ENCODE measurements at regions not wholly inside any gene's neighbourhood (a gene's known extent, or its start where the extent isn't known, plus 50 kb on each side); places are given as distances from the start of the nearest gene placed in this dataset.

- H3K4me3 ChIP-seq (ENCODE audit: low read length): no peak overlapping the region
- TF ChIP-seq CTCF (IDR thresholded peaks at IDR 0.05; ENCODE audit: low read length) (no peak), EZH2 (optimal IDR thresholded peaks at IDR 0.05; ENCODE audit: low read depth, low read length) (no peak), EZH2phosphoT487 (IDR thresholded peaks at IDR 0.05; ENCODE audit: low read length) (no peak)
Observed at GRCh38 chr3:1717524-1717923, 381.1 kb upstream of the CNTN4 start.

GRCh38 chr3:1723726-1724125 is 374.9 kb upstream of the CNTN4 start:
- no peak overlapping the region for H3K27ac ChIP-seq (ENCODE audit: low read length)
- no peaks in the 10 kb centered on the region for H3K79me2 ChIP-seq (ENCODE audit: low read length)
- H3K4me2 ChIP-seq (ENCODE audit: low read depth, low read length): no peak overlapping the region
- H3K9me2 ChIP-seq (replicated peaks; ENCODE audit: insufficient read depth, low read length): no peaks in the 10 kb centered on the region
- no peaks in the 10 kb centered on the region for H3K36me3 ChIP-seq (replicated peaks; ENCODE audit: insufficient read depth, low read length)
- H3F3A ChIP-seq (ENCODE audit: insufficient read depth, low read length): no peaks in the 10 kb centered on the region
- no peaks in the 10 kb centered on the region for H3K4me1 ChIP-seq (ENCODE audit: low read length)
- H2AFZ ChIP-seq (ENCODE audit: low read length): no peak overlapping the region
- no peaks in the 10 kb centered on the region for H4K20me1 ChIP-seq (ENCODE audit: insufficient read depth, low read length)
- no peak for DNase-seq
- TF ChIP-seq CTCF (IDR thresholded peaks at IDR 0.05; ENCODE audit: low read length) (no peak), EZH2 (optimal IDR thresholded peaks at IDR 0.05; ENCODE audit: low read depth, low read length) (no peak), EZH2phosphoT487 (IDR thresholded peaks at IDR 0.05; ENCODE audit: low read length) (no peak)
- H3K4me3 ChIP-seq (ENCODE audit: low read length): no peak overlapping the region
- no peak overlapping the region for H3K9ac ChIP-seq (ENCODE audit: low read length)
- H3K27me3 ChIP-seq (replicated peaks; ENCODE audit: insufficient read depth, low read length): no peaks in the 10 kb centered on the region
- H3K9me3 ChIP-seq (replicated peaks; ENCODE audit: insufficient read depth, low read length): no peaks in the 10 kb centered on the region

More at GRCh38 chr3:1717524-1717923, 381.1 kb upstream of the CNTN4 start:
- no peaks in the 10 kb centered on the region for H3K9me2 ChIP-seq (replicated peaks; ENCODE audit: insufficient read depth, low read length)
- no peak overlapping the region for H3K9ac ChIP-seq (ENCODE audit: low read length)
- no peaks in the 10 kb centered on the region for H3K79me2 ChIP-seq (ENCODE audit: low read length)
- H3K36me3 ChIP-seq (replicated peaks; ENCODE audit: insufficient read depth, low read length): no peaks in the 10 kb centered on the region
- H3F3A ChIP-seq (ENCODE audit: insufficient read depth, low read length): no peaks in the 10 kb centered on the region
- no peak overlapping the region for H3K4me2 ChIP-seq (ENCODE audit: low read depth, low read length)
- H3K27me3 ChIP-seq (replicated peaks; ENCODE audit: insufficient read depth, low read length): no peaks in the 10 kb centered on the region
- no peak for DNase-seq
- H3K4me1 ChIP-seq (ENCODE audit: low read length): no peaks in the 10 kb centered on the region
- no peaks in the 10 kb centered on the region for H3K9me3 ChIP-seq (replicated peaks; ENCODE audit: insufficient read depth, low read length)
- no peaks in the 10 kb centered on the region for H4K20me1 ChIP-seq (ENCODE audit: insufficient read depth, low read length)
- H3K27ac ChIP-seq (ENCODE audit: low read length): no peak overlapping the region
- H2AFZ ChIP-seq (ENCODE audit: low read length): no peak overlapping the region

- TF ChIP-seq CTCF (IDR thresholded peaks at IDR 0.05; ENCODE audit: low read length): no peak
- TF ChIP-seq EZH2 (optimal IDR thresholded peaks at IDR 0.05; ENCODE audit: low read depth, low read length): no peak
- no peak for TF ChIP-seq EZH2phosphoT487 (IDR thresholded peaks at IDR 0.05; ENCODE audit: low read length)
- H3K36me3 ChIP-seq (replicated peaks; ENCODE audit: insufficient read depth, low read length): no peaks in the 10 kb centered on the region
- H3K79me2 ChIP-seq (ENCODE audit: low read length): no peaks in the 10 kb centered on the region
- DNase-seq: no peak
- no peak overlapping the region for H3K4me3 ChIP-seq (ENCODE audit: low read length)
- H3K27me3 ChIP-seq (replicated peaks; ENCODE audit: insufficient read depth, low read length): no peaks in the 10 kb centered on the region
- H3K9me3 ChIP-seq (replicated peaks; ENCODE audit: insufficient read depth, low read length): no peaks in the 10 kb centered on the region
- H3F3A ChIP-seq (ENCODE audit: insufficient read depth, low read length): no peaks in the 10 kb centered on the region
- no peak overlapping the region for H3K27ac ChIP-seq (ENCODE audit: low read length)
- H3K9me2 ChIP-seq (replicated peaks; ENCODE audit: insufficient read depth, low read length): no peaks in the 10 kb centered on the region
- no peaks in the 10 kb centered on the region for H4K20me1 ChIP-seq (ENCODE audit: insufficient read depth, low read length)
- no peaks in the 10 kb centered on the region for H3K4me1 ChIP-seq (ENCODE audit: low read length)
- H3K9ac ChIP-seq (ENCODE audit: low read length): no peak overlapping the region
- H3K4me2 ChIP-seq (ENCODE audit: low read depth, low read length): no peak overlapping the region
- H2AFZ ChIP-seq (ENCODE audit: low read length): no peak overlapping the region
Observed at GRCh38 chr3:1726741-1727140, 371.9 kb upstream of the CNTN4 start.
